SW480 (cell line): ENCODE measurements at regions not wholly inside any gene's neighbourhood (a gene's known extent, or its start where the extent isn't known, plus 50 kb on each side); places are given as distances from the start of the nearest gene placed in this dataset.
"Not testable (repeated sequence)": the region's sequence is repeated elsewhere in the genome, so short reads cannot be mapped to it uniquely, and the experiment has no call there.

Experiments used
- DNase-seq: peaks from one replicate; pipeline ENCODE4 v3.0.0-alpha.2; 2016; ENCODE audit warnings: low spot score

DNA sequence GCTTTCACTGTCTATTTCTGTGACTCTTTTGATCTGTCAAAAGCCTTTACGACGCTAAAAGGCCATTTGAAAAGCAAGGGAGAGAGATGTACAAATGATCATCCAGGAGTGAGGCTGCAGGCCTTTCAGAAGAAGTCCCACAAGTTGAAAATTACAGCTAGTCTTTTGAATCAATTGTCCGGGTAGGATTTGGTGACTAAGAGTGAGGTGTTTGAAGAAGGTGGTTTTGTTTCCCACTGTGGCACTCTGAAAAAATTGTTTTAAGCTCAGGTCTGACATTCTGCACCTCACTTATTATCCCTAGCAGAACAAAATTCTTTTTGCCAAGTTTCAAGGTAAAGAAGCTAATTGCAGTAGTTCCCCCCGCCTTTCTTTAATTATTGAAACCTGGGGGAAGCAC is 50.8 kb upstream of the TMEM108 start:
- DNase-seq: no peak

DNA sequence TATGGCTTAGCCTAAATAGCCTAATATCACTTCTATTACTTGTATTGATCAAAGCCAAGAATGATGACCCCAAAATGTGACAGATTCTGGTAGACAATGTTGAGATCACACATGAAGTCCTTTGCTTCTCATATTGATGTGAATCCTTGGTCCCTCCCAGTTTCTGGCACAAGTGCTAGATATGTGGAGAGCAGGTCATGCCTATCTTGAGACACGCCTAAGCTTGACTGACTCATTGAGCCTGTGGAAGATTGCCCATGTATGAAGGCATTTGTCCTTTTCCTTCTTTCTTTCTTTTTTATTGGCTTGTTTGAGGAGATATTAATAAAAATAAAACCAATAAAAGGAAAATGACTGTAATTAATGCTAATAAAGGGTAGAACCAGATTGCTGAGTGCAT is 54.0 kb upstream of the TMEM108 start:
- no peak for DNase-seq

GRCh38 chr3:132983143-132983770 is 54.9 kb upstream of the TMEM108 start:
- no peak for DNase-seq

- no peak for DNase-seq
Measured at GRCh38 chr3:132981719-132982118, 56.5 kb upstream of the TMEM108 start.

DNA sequence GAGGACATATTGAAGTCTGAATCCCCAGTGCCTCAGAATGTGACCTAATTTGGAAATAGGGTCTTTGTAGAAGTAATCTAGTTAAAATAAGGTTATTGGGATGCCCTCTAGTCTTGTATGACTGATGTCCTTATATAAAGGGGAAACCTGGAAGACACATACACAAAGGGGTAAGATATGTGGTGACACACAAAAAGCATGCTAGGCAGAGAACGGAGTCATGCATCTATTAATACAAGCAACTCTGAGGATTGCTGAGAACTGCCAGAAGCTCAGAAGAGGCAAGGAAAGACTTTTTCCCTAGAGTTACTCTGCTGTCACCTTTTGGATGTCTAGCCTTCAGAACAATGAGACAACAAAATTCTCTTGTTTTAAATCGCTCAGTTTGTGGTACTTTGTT is 58.1 kb upstream of the TMEM108 start:
- DNase-seq: no peak

DNA sequence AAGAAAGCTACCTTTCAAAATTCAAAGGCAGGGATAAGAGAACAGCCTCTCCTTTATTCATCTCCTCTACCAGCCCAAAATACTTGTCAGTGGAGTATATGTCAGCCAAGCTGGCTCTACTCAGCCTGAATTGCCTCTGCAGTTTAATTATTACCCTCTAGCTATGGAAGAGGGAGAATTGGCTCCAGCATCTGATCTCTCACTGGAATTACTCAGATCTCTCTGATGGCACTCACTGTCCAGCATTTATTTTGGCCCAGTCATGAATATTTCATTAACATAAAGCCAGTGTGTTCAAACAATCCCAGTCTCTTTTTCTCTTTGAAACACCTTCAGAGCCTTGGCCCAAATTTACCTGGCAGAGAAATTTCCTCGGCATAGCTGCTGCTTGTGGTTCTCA is 58.6 kb upstream of the TMEM108 start:
- no peak for DNase-seq

GRCh38 chr3:132978946-132979345 is 59.2 kb upstream of the TMEM108 start:
- DNase-seq: not testable (repeated sequence)

GRCh38 chr3:132978464-132978863 is 59.7 kb upstream of the TMEM108 start:
- no peak for DNase-seq

- DNase-seq: no peak
Measured at GRCh38 chr3:132974097-132974496, 64.1 kb upstream of the TMEM108 start.

DNA sequence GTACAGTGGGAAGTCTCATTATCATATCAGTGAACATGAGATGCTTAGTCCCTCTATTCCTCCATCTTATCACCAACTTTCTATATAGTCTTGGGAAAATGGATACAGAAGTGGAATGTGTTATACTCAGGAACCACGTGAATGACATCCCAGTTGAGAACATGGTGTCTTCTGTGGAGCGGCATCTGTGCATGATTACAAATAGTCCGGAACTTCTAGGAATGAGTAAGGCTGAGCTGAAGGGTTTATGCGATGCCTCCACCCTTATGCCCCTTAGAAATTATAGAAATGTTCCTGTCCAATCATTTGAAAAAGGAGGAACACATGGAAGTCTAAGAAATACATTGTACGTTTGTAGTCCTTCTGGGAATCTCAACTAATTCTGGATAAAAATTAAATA is 64.8 kb upstream of the TMEM108 start:
- no peak for DNase-seq

DNA sequence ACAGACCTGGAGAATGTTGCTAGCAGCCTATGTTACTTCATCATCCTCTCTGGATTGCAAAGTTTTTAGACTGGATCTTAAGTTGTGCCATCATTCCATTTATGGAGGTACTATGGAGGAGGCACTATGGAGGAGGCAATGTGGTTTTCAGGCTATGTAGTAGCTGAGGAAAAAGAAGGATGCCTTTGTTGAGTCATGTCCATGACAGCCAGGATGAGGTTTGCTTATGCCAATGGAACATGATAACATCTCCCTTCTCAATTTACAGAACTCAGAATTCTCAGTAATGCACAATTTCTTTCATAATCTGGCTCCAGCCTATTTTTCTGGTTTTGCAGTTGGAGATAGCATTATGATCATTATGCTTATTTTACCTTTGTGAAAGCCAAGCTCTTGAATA is 65.9 kb upstream of the TMEM108 start:
- no peak for DNase-seq

- DNase-seq: no peak
Measured at GRCh38 chr3:132966374-132966773, 71.8 kb upstream of the TMEM108 start.

GRCh38 chr3:132964266-132964665 is 73.9 kb upstream of the TMEM108 start:
- no peak for DNase-seq

- no peak for DNase-seq
Measured at GRCh38 chr3:132963786-132964185, 74.4 kb upstream of the TMEM108 start.

DNA sequence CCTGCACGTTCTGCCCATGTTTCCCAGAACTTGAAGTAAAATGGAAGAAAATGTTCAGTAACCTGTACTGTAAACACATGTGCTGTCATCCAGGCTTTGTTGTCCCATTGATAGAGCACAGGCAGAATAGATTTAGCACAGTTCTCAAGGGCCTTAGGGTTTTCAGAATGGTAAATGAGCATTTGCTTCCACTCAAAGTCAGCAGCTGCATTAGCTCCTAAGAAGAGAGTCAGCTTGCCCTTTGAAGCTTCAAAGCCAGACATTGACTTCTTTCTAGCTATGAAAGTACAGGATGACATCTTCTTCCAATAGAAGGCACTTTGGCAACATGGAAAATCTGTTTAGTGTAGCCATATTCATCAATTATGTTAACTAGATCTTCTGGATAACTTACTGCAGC is 76.2 kb upstream of the TMEM108 start:
- DNase-seq: no peak

- DNase-seq: no peak
Measured at GRCh38 chr3:132953683-132954082, 84.5 kb upstream of the TMEM108 start.

DNA sequence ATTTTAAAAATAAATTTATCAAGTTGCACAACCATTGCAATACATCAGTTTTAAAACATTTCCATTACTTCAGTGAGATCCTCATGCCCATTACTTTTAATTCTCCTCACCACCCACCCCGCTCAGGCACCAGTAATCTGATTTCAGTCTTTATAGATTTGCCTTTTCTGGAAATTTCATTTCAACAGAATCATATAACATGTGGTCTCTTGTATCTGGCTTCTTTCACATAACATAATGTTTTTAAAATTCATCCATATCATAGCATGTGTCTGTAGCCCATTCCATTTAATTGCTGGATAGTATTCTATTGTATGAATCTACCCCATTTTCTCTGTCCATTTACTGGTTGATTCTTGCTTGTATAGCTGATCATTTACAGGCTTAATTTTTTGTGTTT is 110.3 kb upstream of the TMEM108 start:
- no peak for DNase-seq

DNA sequence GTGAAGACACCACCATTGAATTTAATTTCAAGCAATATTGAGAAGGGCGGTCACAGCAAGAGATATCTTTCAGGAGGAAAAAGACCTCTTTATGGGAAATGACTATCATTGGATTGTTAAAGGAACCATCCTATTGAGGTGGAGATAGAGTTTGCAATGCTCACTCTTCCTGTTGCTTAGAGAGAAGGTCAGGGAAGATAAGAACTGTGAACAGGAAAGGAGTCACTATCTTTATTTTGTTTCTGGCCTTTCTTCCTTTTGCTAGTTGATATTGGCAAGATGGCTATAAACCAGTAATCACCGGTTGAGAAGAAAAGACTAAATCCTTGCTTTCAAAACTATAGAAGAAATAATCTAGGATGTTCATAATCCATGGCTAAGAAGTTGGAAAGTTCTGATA is 112.1 kb upstream of the TMEM108 start:
- DNase-seq: no peak

DNA sequence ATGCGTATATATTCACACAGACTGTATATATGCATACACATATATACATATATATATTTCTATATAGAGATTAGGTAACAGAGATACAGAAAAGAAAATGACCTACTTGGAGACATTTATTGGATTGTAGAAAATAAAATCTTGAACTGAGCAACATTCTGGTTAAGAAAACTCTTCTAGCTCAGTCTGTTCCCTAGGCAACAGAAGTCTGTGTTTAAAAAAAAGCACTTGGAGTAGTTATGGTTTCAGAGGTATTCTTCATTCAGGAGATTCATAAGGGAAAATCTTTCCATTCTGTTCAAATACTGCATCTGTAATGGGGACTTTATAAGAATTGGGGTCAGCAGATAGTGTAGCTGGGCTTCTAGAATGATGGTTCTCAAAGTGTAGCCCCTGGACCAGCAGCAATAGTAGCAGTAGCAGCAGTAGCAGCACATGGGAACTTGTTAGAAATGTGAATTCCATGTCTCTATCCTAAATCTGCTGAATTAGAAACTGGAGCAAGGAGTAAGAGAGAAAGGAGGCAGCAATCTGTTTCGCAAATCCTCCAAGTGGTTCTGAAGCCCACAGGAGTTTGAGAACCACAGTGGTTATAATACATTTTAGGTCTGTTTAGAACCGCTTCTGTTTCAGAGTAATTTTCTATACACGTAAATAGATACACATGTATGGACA is 112.8 kb upstream of the TMEM108 start:
- no peak for DNase-seq

- DNase-seq: no peak
Measured at GRCh38 chr3:132916096-132916495, 122.1 kb upstream of the TMEM108 start.

GRCh38 chr3:132912416-132912753 is 125.8 kb upstream of the TMEM108 start:
- DNase-seq: no peak

- DNase-seq: no peak
Measured at GRCh38 chr3:132911741-132912415, 126.3 kb upstream of the TMEM108 start.

- no peak for DNase-seq
Measured at GRCh38 chr3:132907293-132907692, 130.9 kb upstream of the TMEM108 start.

DNA sequence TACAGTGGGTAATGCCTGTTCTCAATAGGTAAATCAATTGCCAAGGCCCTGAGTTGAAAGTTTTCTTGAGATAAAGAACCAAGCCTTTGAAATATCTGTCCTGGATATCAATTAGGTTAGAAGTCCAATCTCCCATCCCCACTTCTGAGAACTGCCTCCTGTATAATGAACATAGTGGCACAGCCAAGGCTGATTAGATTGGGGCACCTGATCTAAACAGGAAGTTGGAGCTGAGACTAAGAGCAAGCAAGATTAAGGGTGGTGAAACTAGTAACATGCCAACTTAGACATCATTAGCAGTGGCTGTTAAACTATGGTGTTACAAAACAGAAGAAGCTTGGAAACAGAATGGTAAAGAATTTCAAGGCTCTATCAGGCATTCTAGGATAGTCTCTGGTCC is 137.7 kb upstream of the TMEM108 start:
- no peak for DNase-seq
